Mesenchymal stem cell (in vitro differentiated cells and primary cell): ENCODE measurements at regions not wholly inside any gene's neighbourhood (a gene's known extent, or its start where the extent isn't known, plus 50 kb on each side); places are given as distances from the start of the nearest gene placed in this dataset.

Experiments used
- DNase-seq: peaks from one replicate; pipeline ENCODE4 v3.0.0-alpha.2; 2013
- H2AFZ ChIP-seq: one replicate; pipeline ENCODE4 v1.6.1; 2013; ENCODE audit warnings: low read depth, mild to moderate bottlenecking, control low read depth, inconsistent platforms, low read length, moderate library complexity
- H2AK5ac ChIP-seq: 2 replicates; pipeline ENCODE4 v1.6.1; 2013; ENCODE audit warnings: low read length, moderate library complexity, mild to moderate bottlenecking, inconsistent platforms; ENCODE audit not compliant: severe bottlenecking
- H2BK120ac ChIP-seq: one replicate; pipeline ENCODE4 v1.6.1; 2013; ENCODE audit warnings: low read depth, mild to moderate bottlenecking, inconsistent platforms, low read length, moderate library complexity
- H2BK12ac ChIP-seq, 2 experiments: one replicate each; pipeline ENCODE4 v1.6.1; 2013; ENCODE audit warnings: inconsistent platforms in 2 of 2, low read length in 2 of 2, mild to moderate bottlenecking in 2 of 2, moderate library complexity in 2 of 2, control low read depth in 1 of 2
- H2BK15ac ChIP-seq: one replicate; pipeline ENCODE4 v1.6.1; 2013; ENCODE audit warnings: mild to moderate bottlenecking, low read depth, inconsistent platforms; ENCODE audit not compliant: poor library complexity, severe bottlenecking
- H2BK5ac ChIP-seq: 2 replicates; pipeline ENCODE4 v1.6.1; 2013; ENCODE audit warnings: low read depth, mild to moderate bottlenecking, low read length, control low read depth, inconsistent platforms; ENCODE audit not compliant: poor library complexity, severe bottlenecking
- H3K14ac ChIP-seq, 2 experiments: one replicate each; pipeline ENCODE4 v1.6.1; 2013; ENCODE audit warnings: inconsistent platforms in 2 of 2, low read length in 2 of 2, control low read depth in 1 of 2, mild to moderate bottlenecking in 1 of 2, moderate library complexity in 1 of 2
- H3K18ac ChIP-seq, 2 experiments: one replicate each; pipeline ENCODE4 v1.6.1; 2013; ENCODE audit warnings: inconsistent platforms in 2 of 2, low read length in 2 of 2, control low read depth in 1 of 2, low read depth in 1 of 2, mild to moderate bottlenecking in 1 of 2
- H3K23ac ChIP-seq, 2 experiments: one replicate each; pipeline ENCODE4 v1.6.1; 2013; ENCODE audit warnings: inconsistent platforms in 2 of 2, low read length in 2 of 2, mild to moderate bottlenecking in 2 of 2, moderate library complexity in 2 of 2, control low read depth in 1 of 2
- H3K27ac ChIP-seq: 2 replicates; pipeline ENCODE4 v1.5.1; 2013; ENCODE audit warnings: mild to moderate bottlenecking, moderate library complexity, low read length, control low read depth, inconsistent platforms; ENCODE audit not compliant: poor library complexity, severe bottlenecking
- H3K27me3 ChIP-seq, 2 experiments: 2 replicates each; pipeline versions ENCODE4 v1.6.1 to v1.7.0; 2013; ENCODE audit warnings: low read length in 2 of 2, mild to moderate bottlenecking in 2 of 2, moderate library complexity in 2 of 2, control low read depth in 1 of 2, inconsistent platforms in 1 of 2; ENCODE audit not compliant: control insufficient read depth in 1 of 2, insufficient read depth in 1 of 2
- H3K36me3 ChIP-seq, 2 experiments: 2 replicates each; pipeline versions ENCODE4 v1.6.1 to v1.7.0; 2013; ENCODE audit warnings: low read length in 2 of 2, control low read depth in 1 of 2, inconsistent platforms in 1 of 2, low read depth in 1 of 2, mild to moderate bottlenecking in 1 of 2; ENCODE audit not compliant: insufficient read depth in 2 of 2, control insufficient read depth in 1 of 2
- H3K4ac ChIP-seq, 2 experiments: one replicate each; pipeline ENCODE4 v1.6.1; 2013; ENCODE audit warnings: inconsistent platforms in 2 of 2, low read length in 2 of 2, mild to moderate bottlenecking in 2 of 2, moderate library complexity in 2 of 2, control low read depth in 1 of 2, low read depth in 1 of 2
- H3K4me1 ChIP-seq: 2 replicates; pipeline ENCODE4 v1.6.1; 2013; ENCODE audit warnings: low read depth, low read length, control low read depth; ENCODE audit not compliant: control insufficient read depth, insufficient read depth
- H3K4me2 ChIP-seq: 2 replicates; pipeline ENCODE4 v1.6.1; 2013; ENCODE audit warnings: low read length, mild to moderate bottlenecking, inconsistent platforms; ENCODE audit not compliant: poor library complexity, severe bottlenecking
- H3K4me3 ChIP-seq, 2 experiments: 2 replicates each; pipeline versions ENCODE4 v1.5.1 to v1.7.0; 2013; ENCODE audit warnings: low read length in 2 of 2, mild to moderate bottlenecking in 2 of 2, control low read depth in 1 of 2, low read depth in 1 of 2; ENCODE audit not compliant: insufficient read depth in 1 of 2
- H3K79me1 ChIP-seq: replicated peaks from 2 replicates; pipeline ENCODE4 v1.6.1; 2013; ENCODE audit warnings: mild to moderate bottlenecking, control low read depth, low read length, inconsistent platforms; ENCODE audit not compliant: poor library complexity, severe bottlenecking
- H3K9ac ChIP-seq: 2 replicates; pipeline ENCODE4 v1.7.0; 2013; ENCODE audit warnings: mild to moderate bottlenecking, low read length, moderate library complexity
- H3K9me3 ChIP-seq: 2 replicates; pipeline ENCODE4 v1.7.0; 2013; ENCODE audit warnings: mild to moderate bottlenecking, low read length; ENCODE audit not compliant: control insufficient read depth
- H4K8ac ChIP-seq: one replicate; pipeline ENCODE4 v1.6.1; 2013; ENCODE audit warnings: inconsistent platforms, mild to moderate bottlenecking, low read length, moderate library complexity
- H4K91ac ChIP-seq: one replicate; pipeline ENCODE4 v1.6.1; 2013; ENCODE audit warnings: mild to moderate bottlenecking, low read length, inconsistent platforms
- WGBS: methylation state at CpG from one replicate; pipeline ENCODE4 v1.1.7; 2013; ENCODE audit warnings: mixed read lengths; 5-methylcytosine and 5-hydroxymethylcytosine counted together

DNA sequence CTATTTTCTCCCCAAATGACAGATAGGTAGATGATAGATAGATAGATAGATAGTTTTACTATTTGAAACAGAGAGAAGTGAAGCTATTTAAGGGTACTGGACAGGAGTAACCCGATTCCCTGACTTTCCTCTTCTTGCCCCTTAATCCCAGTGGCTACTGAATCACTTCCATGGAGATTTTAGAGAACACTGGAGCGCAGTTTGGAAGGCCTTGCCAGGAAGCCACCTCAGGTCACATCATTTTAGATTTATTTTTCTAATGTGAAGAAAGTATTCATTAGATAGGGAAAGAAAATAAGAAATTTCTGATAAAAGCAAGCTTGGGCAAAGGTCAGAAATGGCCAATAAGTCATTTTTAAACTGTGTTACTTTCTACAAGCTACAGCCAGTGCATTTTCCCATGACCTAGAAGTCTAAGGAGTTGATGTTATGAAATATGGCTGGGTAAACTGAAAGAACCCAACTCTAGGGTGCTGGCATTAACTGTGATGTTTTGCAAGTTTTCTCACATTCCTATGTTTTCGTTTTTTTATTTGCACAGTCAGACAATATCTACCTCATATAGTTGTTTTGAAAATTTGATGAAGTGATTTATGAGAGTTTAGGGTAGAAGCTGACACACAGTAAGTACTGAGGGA, 544.7 kb upstream of the PTGER4 start:
- no peak overlapping the region for H3K9ac ChIP-seq
- DNase-seq: no peak
- no peaks in the 10 kb centered on the region for H3K9me3 ChIP-seq
- H3K27ac ChIP-seq: no peak overlapping the region
- H4K91ac ChIP-seq: no peak overlapping the region
- no peak overlapping the region for H3K4me3 ChIP-seq
- H3K36me3 ChIP-seq: no peaks in the 10 kb centered on the region
- no peak overlapping the region for H2BK15ac ChIP-seq
- no peak overlapping the region for H2AFZ ChIP-seq
- no peak overlapping the region for H2BK120ac ChIP-seq
- H3K79me1 ChIP-seq: no peaks in the 10 kb centered on the region
- no peak overlapping the region for H3K23ac ChIP-seq
- H3K4me2 ChIP-seq: no peak overlapping the region
- H3K27me3 ChIP-seq: no peaks in the 10 kb centered on the region
- no peak overlapping the region for H3K14ac ChIP-seq
- no peak overlapping the region for H3K18ac ChIP-seq
- no peaks in the 10 kb centered on the region for H3K4me1 ChIP-seq
- no peak overlapping the region for H3K4ac ChIP-seq
- H2BK5ac ChIP-seq: no peak overlapping the region
- no peak overlapping the region for H4K8ac ChIP-seq
- no peak overlapping the region for H2BK12ac ChIP-seq
- H2AK5ac ChIP-seq: no peak overlapping the region
- WGBS: 58% methylated on average over 1 of the region's 3 CpGs

DNA sequence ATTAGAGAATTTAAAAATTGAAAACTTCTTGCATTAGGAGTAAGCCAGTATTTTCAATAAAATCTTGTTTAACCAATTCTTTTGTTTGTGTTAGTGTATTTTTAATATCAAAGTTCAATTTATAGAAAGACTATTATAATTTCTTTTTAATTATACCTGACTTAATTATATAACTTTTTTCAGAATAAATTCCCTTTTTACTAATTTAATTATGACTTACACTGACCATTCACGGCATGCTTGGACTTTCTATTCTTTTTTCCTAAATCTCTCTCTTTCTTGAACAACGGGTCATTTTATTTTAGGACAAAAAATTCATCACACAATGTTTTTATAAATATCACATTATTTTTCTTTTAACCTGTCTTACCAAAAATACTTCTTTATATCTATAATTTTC, 555.3 kb upstream of the PTGER4 start:
- no peaks in the 10 kb centered on the region for H3K4me1 ChIP-seq
- H2BK12ac ChIP-seq: no peak overlapping the region
- no peak overlapping the region for H3K18ac ChIP-seq
- peaks cover 43% of the 10 kb centered on the region for H3K9me3 ChIP-seq
- no peak overlapping the region for H4K91ac ChIP-seq
- no peak overlapping the region for H2BK15ac ChIP-seq
- H3K9ac ChIP-seq: no peak overlapping the region
- H2BK5ac ChIP-seq: no peak overlapping the region
- no peaks in the 10 kb centered on the region for H3K79me1 ChIP-seq
- peak; percentile 4 for DNase-seq
- H3K27me3 ChIP-seq: no peaks in the 10 kb centered on the region
- WGBS: 16% methylated on average over 1 of the region's 2 CpGs
- no peak overlapping the region for H3K27ac ChIP-seq
- no peak overlapping the region for H3K4me3 ChIP-seq
- no peak overlapping the region for H3K23ac ChIP-seq
- no peak overlapping the region for H2AK5ac ChIP-seq
- H3K14ac ChIP-seq: no peak overlapping the region
- no peak overlapping the region for H4K8ac ChIP-seq
- H3K4me2 ChIP-seq: no peak overlapping the region
- H3K4ac ChIP-seq: no peak overlapping the region
- H2BK120ac ChIP-seq: no peak overlapping the region
- no peak overlapping the region for H2AFZ ChIP-seq
- H3K36me3 ChIP-seq: no peaks in the 10 kb centered on the region

DNA sequence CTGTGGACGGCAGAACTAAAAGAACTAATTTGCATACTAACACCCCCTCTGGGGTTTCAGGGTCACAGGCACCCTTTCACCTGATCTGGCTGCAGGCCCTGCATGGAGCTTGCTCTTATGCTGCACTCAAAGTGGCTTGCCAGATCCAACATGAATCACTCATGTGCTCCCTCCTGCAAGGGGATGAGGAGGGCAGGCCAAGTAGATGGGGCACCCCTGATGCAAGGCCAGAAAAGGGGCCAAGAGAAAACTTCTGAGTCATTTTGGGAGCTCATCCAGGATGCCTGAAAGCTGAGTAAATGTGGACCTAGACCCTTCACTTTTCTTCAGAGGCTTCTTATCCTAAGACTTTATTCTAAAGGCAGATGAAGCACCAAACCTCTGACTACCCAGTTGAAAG, 558.5 kb upstream of the PTGER4 start:
- H3K18ac ChIP-seq: no peak overlapping the region
- H3K27me3 ChIP-seq: no peaks in the 10 kb centered on the region
- H4K91ac ChIP-seq: no peak overlapping the region
- no peak overlapping the region for H2BK15ac ChIP-seq
- H3K9me3 ChIP-seq: peaks cover 34% of the 10 kb centered on the region
- H3K79me1 ChIP-seq: no peaks in the 10 kb centered on the region
- H3K9ac ChIP-seq: no peak overlapping the region
- H3K4me2 ChIP-seq: no peak overlapping the region
- H3K23ac ChIP-seq: no peak overlapping the region
- H2BK5ac ChIP-seq: no peak overlapping the region
- DNase-seq: no peak
- H3K4me3 ChIP-seq: no peak overlapping the region
- no peak overlapping the region for H4K8ac ChIP-seq
- H2BK12ac ChIP-seq: no peak overlapping the region
- no peak overlapping the region for H2AK5ac ChIP-seq
- 100% methylated on average over 1 of the region's 1 CpG for WGBS
- no peak overlapping the region for H2AFZ ChIP-seq
- H3K27ac ChIP-seq: no peak overlapping the region
- no peaks in the 10 kb centered on the region for H3K4me1 ChIP-seq
- H2BK120ac ChIP-seq: no peak overlapping the region
- no peak overlapping the region for H3K14ac ChIP-seq
- H3K4ac ChIP-seq: no peak overlapping the region
- H3K36me3 ChIP-seq: no peaks in the 10 kb centered on the region

DNA sequence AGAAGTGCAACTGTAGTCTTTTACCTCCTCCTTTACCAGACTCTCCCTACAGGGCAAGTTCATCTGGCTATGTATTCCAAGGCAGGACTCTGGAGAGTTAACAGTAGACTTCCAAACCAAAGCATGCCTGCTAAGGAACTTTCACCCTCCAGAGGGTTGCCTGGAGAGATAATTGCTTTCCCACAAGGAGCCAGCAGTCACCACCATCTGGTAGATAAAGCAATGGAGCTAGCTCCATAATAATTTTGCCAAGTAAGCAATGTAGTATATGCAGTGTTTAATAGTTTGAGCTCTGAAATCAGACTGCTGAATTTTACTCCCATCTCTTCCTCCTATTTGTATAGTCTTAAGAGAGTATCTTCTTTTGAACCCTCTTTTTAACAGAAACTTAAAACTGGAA, 566.8 kb upstream of the PTGER4 start:
- Histone ChIP-seq H3K23ac (no peak overlapping the region), H2BK5ac (no peak overlapping the region), H4K8ac (no peak overlapping the region), H3K18ac (no peak overlapping the region), H3K27ac (no peak overlapping the region), H3K4me2 (no peak overlapping the region), H2BK12ac (no peak overlapping the region), H3K4me3 (no peak overlapping the region), H2BK15ac (no peak overlapping the region), H3K9ac (no peak overlapping the region), H3K4me1 (no peaks in the 10 kb centered on the region), H3K27me3 (no peaks in the 10 kb centered on the region), H3K79me1 (no peaks in the 10 kb centered on the region), H3K36me3 (no peaks in the 10 kb centered on the region), H3K9me3 (no peaks in the 10 kb centered on the region), H3K4ac (no peak overlapping the region), H2BK120ac (no peak overlapping the region), H4K91ac (no peak overlapping the region), H2AFZ (no peak overlapping the region), H2AK5ac (no peak overlapping the region), H3K14ac (no peak overlapping the region)
- no peak for DNase-seq
